ENCODE measurements at regions not wholly inside any gene's neighbourhood (a gene's known extent, or its start where the extent isn't known, plus 50 kb on each side); places are given as distances from the start of the nearest gene placed in this dataset.
"Not testable (repeated sequence)": the region's sequence is repeated elsewhere in the genome, so short reads cannot be mapped to it uniquely, and the experiment has no call there.

DNA sequence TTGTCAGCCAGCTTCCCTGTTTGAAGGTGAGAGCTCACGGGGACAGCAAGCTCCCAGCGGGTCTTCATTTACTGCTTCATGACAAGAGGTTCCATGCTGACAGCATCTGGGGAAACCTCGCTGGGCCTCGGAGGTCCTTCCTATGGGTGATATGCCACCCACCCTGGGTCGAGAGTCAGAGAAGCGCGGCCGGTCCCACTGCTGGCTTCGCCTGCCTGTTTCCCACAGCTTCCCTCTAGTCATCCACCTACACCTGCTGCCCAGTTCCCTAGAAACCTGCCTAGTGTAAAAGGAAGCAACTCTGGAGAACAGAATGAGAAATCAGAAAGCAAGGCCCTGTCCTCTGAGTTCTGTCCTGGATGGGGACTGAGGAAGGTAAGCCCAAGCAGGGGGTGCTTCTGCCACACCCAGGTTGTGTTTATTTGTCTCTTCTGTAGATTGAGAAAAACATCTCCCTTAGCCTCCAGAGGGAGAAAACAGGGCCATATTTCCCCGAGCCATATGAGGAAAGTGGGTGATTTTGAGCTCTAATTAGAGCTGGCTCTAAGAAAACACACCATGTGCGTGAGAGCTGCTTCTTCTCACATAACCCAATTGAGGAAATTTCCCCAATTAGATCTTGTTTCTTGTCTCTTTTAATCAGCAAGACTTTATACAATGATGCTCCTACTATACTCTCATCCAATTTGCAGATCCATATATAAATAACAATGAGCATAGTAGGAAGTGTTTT is 504.3 kb downstream of the IRS2 start:
- no peak for DNase-seq (ENCODE audit: low spot score)

DNA sequence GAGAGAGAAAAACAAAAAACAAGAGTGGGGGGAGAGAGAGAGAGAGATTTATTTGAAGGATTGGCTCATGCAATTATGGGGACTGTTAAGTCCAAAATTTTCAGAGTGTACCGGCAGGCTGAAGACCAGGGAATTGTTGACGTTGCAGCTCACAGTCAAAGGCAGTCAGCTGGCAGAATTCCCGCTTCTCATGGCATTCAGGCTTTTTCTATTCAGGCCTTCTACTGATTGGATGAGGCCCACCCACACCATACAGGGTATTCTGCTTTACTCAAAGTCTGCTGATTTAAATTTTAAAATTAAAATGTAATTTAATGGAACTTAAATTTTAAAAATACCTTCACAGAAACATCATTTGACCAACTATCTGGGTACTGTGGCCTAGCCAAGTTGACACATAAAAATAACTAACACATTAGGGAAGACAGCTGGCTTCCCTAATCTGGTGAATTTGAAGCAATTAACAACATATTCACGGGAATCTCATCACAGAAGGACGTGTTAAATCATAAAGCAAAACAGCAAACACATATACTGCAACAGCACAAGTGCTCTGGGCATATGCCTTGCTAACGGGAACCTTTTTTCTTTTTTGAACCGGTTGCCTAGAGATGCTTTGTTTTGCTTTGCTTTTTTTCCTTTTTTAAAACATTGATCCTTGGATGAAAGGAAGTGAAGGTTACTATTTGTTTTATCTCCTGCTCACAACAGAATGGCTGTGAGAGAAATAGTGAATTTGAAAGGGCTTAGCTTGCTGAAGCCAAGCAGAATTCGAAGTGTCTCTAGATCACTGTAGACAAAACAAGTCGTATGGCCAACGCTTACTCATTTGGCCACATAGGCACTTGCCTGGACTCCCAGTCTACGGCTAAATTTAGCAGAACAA is 505.1 kb downstream of the IRS2 start:
- DNase-seq (ENCODE audit: low spot score): no peak

DNA sequence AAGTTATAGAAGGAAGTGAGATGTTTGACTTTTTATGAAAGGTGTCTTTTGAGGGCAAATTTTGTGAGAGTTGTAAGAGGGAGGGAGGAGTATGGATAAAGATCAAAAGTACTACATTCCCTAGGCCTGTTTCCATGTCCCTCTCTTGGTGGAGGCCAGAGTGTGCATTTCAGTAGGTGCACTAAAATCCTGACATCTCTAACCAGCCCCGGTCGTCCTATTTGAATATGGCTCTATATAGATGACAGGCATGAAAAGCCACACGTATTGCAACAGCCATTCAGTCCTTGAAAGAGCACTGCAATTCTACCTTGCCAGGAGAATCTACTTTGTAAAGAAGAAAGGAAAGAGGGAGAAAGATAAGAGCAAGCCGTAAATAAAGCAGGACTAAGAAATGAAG is 510.1 kb downstream of the IRS2 start:
- DNase-seq (ENCODE audit: low spot score): no peak

DNA sequence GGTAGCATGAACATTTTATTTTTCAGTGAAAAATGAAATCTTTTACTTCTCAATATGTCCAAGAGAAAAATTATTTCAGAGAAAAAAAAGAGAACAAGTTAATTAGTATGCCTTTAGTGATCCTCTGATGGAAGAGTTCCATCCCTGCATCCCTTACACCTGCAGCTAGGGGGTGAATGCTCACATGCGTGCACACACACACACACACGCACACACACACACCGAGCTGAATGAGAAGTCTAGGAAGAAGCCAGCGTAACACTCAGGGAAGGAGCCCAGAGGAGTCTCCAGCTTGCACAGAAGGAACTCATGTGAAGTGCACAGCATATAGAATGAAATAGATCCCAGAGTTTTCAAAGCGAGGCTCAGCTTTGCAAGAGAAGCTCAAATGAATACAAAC is 510.5 kb downstream of the IRS2 start:
- no peak for DNase-seq (ENCODE audit: low spot score)

DNA sequence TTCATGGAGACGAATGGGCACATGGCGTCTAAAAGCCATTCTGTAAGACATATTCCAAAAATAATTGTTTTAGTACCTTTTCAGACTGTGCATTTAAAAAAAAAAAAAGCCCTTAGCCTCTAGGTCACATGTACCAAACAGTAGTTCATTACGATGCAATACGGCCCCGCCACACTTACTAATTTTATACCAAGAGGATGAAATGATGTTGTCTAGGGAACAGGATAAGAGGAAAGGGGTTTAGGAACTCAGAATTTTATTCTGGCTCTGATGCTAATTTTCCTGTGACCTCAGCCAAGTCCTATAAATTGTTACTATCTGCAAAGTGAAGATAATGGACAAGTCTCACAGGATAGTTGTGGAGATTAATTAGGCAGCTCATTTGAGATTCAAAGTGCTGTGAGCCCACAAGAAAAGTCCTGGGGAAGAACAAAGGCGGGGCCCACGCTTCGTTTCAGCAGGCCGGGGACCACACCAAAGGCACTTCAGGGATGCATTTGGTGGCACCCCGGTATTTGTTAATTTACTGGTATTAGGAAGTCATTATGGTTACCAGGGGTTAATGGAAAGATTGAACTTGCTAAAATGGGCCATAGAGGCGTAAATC is 511.1 kb downstream of the IRS2 start:
- DNase-seq (ENCODE audit: low spot score): no peak

DNA sequence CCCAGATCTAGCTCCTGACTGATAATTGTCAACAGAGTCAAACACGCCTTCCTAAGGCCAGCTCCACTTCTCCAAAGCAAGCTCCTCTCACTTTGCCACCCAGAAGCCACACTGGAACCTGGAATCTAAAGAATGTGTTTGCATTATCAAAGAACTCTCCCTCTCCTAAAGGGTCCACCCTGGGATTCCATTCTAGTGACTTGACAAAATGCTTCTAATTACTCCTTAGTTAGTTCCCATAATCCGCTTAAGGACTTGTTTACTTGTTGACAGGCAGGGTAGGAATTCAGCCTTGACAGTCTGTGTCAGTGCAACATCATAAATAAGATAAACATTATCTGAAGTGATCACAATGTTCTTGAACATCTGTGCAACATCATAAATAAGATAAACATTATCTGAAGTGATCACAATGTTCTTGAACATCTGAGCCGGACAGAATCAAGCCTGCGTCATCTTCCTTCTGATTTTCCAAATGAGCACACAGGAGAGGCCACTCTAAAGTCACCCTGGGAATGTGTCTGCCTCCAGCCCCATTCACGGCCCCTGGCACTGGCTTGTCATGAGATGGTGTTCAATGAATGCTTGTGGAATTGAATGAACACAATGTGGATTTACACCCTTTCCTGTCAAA is 512.1 kb downstream of the IRS2 start:
- no peak for DNase-seq (ENCODE audit: low spot score)

DNA sequence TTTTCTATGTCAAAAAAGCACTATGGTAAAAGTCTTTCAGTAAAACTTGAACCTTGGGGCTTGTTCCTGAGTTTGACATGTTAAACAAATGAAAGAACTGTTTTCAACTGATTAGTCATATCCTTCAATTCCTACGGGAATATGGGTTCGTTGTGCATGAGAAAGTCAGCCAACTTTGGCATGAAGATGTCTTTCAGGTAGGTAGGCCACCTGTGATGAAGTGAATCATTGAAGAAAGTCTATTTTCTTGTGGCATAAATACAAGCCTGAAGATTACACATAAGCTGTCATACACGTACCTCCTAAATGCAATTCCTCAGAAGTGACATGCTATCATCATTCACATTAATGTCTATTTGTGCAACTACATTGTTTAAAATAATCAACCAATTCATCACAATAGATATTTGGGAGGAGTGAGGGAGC is 513.0 kb downstream of the IRS2 start:
- DNase-seq (ENCODE audit: low spot score): no peak

DNA sequence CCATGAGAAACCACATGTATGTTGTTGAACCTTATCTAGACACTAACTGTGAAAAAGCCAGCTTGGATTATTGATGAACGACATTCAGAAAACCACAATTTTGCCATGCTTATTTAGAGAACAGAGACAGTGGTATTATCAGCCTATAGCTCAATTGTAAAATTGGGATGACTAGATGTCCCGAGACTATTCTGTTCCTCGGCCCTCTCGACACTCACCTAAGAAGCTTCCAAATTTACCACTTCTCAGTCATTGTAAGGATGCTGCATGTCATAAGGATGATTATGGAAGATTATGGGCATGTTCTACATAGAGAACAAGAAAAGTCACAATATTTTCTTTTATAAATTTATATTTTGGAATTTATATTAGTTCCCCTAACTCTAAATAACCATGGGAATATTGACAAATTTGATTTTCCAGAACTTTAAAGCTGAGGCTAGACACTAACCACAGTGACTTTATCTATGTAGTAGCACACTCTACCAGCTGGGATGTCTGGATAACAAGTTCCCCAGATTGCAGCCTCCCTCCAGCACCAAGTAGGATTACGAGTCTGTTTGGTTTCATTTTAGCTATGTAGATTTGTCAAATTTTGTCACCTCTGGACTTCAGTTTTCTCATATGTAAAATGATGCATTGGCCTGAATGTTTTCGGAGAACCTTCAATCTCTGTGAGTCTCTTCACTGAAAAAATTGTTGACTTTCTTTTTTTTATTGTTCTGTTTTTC is 513.6 kb downstream of the IRS2 start:
- no peak for DNase-seq (ENCODE audit: low spot score)

DNA sequence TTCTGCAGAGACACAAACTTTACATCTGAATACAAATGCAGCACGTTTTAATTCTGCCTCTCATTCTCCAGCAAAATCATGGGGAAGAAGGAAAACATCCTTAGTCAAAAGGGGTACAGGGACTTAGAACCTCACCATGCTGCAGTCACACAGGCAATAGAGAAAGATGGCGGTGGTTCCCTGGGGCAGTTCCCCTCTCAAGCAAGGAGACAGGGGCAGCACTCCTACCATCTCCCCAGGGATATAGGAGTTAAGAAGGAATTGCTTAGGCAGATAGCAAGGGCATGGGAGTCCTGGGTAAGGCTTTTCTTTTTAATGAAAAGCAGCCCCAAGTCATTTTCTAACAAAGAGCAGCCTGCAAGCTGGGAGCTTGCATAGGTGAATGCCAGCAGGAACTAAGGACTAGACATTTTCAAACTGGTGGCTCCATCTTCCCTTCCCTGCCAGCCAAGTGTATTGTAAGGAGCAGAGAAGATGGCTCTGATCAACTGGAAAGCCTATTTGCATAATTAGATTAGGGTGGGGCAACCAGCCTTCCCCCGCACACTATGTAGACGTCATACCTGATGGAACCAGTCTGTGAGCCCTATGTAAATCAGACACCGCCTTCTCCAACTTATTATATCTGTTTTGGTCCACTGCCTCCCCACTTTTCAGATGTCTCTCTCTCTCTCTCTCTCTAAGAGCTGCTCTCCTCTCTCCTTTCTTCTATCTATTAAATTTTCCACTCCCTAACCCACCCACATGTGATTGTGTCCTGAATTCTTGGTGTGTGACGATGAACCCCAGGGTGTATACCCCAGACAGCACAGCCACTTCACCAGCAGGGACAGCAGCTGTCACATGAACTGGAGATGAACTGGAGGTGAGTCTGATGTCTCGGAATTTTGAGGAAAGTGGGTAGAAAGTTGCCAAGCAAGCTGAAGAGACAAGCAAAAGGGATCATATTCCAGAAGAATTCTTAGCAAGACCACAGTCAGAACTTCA is 514.5 kb downstream of the IRS2 start:
- DNase-seq (ENCODE audit: low spot score): no peak

DNA sequence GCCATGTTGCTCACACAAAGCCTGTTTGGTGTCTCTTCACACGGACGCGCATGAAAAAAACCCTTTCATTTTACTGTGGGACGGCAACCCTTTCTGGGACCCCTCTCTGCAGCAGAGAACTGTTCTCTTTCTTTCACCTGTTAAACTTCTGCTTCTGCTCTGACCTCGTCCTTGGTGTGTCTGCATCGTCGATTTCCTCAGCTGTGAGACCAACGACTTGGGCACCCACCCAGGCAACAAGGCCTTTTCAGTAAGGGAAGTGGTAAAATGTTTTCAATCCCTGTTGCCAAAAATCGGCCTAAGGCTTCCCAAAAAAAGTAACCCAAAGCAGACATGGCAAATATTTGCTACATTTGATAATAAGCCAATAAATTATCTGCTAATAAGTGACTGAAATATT is 515.3 kb downstream of the IRS2 start:
- no peak for DNase-seq (ENCODE audit: low spot score)

DNA sequence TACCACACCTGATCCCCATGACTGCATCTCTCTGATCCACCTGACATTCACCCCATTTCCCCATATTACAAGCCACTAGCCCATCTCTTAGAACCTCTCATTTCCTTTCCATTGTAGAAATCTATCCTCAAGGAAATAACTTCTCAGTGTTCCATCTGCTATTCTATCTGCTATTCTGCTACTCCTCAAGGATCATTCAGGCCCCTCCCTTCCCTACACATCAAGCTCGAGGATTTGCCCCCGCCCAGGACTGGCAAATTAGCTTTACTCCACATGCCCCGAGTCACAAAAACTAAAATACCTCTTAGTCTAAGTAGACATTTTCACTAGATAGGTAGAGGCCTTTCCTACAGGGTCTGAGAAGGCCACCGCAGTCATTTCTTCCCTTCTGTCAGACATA is 517.0 kb downstream of the IRS2 start:
- not testable (repeated sequence) for DNase-seq (ENCODE audit: low spot score)

DNA sequence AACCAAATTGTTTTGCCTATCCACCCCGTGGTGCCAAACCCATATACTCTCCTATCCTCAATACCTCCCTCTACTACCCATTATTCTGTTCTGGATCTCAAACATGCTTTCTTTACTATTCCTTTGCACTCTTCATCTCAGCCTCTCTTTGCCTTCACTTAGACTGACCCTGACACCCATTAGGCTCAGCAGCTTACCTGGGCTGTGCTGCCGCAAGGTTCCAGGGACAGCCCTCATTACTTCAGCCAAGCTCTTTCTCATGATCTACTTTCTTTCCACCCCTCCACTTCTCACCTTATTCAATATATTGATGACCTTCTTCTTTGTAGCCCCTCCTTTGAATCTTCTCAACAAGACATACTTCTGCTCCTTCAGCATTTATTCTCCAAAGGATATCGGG is 517.9 kb downstream of the IRS2 start:
- not testable (repeated sequence) for DNase-seq (ENCODE audit: low spot score)

DNA sequence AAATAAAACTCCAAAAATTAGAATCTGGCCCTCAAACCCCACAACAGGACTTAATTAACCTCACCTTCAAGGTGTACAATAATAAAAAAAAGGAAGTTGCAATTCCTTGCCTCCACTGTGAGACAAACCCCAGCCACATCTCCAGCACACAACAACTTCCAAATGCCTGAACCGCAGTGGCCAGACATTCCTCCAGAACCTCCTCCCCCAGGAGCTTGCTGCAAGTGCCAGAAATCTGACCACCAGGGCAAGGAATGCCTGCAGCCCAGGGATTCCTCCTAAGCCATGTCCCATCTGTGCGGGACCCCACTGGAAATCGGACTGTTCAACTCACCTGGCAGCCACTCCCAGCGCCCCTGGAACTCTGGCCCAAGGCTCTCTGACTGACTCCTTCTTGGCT is 519.0 kb downstream of the IRS2 start:
- DNase-seq (ENCODE audit: low spot score): not testable (repeated sequence)

DNA sequence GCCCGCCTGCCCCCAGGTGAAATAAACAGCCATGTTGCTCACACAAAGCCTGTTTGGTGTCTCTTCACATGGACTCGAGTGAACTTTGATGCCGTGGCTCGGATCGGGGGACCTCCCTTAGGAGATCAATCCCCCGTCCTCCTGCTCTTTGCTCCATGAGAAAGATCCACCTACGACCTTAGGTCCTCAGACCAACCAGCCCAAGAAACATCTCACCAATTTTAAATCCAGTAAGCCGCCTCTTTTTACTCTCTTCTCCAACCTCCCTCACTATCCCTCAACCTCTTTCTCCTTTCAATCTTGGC is 521.0 kb downstream of the IRS2 start:
- DNase-seq (ENCODE audit: low spot score): not testable (repeated sequence)

DNA sequence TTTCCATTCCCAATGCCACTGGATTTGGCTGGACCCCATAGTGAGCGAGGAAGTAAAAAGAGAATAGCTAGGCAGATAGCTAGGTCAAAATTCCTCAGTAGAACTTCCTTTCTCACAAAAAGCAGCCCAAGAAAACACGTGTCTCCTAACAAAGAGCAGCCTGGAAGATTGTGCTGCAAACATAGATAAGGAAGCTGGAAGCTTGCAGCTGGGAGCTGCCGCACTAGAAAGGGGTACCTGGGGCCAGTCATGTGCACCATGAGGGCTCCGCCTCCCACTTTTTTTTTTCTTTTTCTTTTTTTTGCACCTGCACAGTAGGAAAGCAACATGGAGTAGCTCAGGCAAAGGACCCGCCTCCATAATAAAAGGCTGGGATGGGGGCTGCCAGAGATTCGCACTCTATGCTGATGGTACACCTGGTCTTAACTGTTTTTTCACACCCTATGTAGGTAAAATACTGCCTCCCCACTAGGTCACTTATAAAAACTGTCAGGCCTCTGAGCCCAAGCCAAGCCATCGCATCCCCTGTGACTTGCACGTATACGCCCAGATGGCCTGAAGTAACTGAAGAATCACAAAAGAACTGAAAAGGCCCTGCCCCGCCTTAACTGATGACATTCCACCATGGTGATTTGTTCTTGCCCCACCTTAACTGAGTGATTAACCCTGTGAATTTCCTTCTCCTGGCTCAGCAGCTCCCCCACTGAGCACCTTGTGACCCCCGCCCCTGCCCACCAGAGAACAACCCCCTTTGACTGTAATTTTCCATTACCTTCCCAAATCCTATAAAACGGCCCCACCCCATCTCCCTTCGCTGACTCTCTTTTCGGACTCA is 521.6 kb downstream of the IRS2 start:
- DNase-seq (ENCODE audit: low spot score): not testable (repeated sequence)

DNA sequence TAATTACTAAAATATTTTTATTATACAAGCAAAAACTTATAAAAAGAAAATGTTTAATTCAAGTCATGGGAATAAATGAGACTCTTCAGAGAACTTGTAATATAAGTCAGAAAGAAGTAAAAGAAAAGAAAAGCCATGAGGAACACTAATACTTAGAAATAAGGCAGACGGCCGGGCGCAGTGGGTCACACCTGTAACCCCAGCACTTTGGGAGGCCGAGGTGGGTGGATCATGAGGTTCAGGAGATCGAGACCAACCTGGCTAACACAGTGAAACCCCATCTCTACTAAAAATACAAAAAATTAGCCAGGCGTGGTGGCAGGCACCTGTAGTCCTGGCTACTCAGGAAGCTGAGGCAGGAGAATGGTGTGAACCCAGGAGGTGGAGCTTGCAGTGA is 528.6 kb downstream of the IRS2 start:
- not testable (repeated sequence) for DNase-seq (ENCODE audit: low spot score)

All from mesenteric fat pad (tissue), 1 donor.